ENCODE measurements at regions not wholly inside any gene's neighbourhood (a gene's known extent, or its start where the extent isn't known, plus 50 kb on each side); places are given as distances from the start of the nearest gene placed in this dataset.

GRCh38 chr11:115065314-115065713 is 387.0 kb downstream of the NXPE2 start:
- Mint-ChIP-seq H3K27me3 (ENCODE audit: low read depth) (no peaks in the 10 kb centered on the region; the same call in 1 of the 2 replicates), H3K9me3 (peaks cover 4% of the 10 kb centered on the region; the same call in 1 of the 2 replicates), H3K36me3 (no peaks in the 10 kb centered on the region), H3K27ac (no peak overlapping the region), H3K4me3 (no peak overlapping the region), H3K4me1 (peaks cover 4% of the 10 kb centered on the region; the same call in 1 of the 2 replicates)
- ATAC-seq, result no peak
- no peak for DNase-seq (ENCODE audit: low spot score)
- POLR2A ChIA-PET, result no interaction called here
- TF ChIP-seq E2F5 (CRISPR knock-in tag; IDR thresholded peaks at IDR 0.05), result no peak
- CTCF ChIA-PET, result no interaction called here

- Mint-ChIP-seq H3K36me3 (no peaks in the 10 kb centered on the region), H3K4me3 (no peak overlapping the region), H3K27ac (no peak overlapping the region), H3K27me3 (ENCODE audit: low read depth) (no peaks in the 10 kb centered on the region; the same call in 1 of the 2 replicates), H3K4me1 (no peaks in the 10 kb centered on the region), H3K9me3 (peaks cover 4% of the 10 kb centered on the region; the same call in 1 of the 2 replicates)
- ATAC-seq (no peak), DNase-seq (ENCODE audit: low spot score) (no peak)
- POLR2A ChIA-PET, result no interaction called here
- CTCF ChIA-PET, result interaction anchor here (0.8 to 1.2 kb wide), 4 partner anchors 150 to 195 kb away, joined by 3 to 6 read pairs (median 3); no protein-coding TSS in a partner anchor
- TF ChIP-seq ARID4B (CRISPR knock-in tag; IDR thresholded peaks at IDR 0.05; ENCODE audit: borderline replicate concordance), result no peak
- no peak for TF ChIP-seq JUN (CRISPR knock-in tag; IDR thresholded peaks at IDR 0.05)
- TF ChIP-seq E2F4 (CRISPR knock-in tag; IDR thresholded peaks at IDR 0.05; ENCODE audit: borderline replicate concordance, low read depth), result no peak
- no peak for TF ChIP-seq STAT6 (CRISPR knock-in tag; conservative IDR thresholded peaks at IDR 0.05; ENCODE audit: low read depth)
- TF ChIP-seq FOXK1 (CRISPR knock-in tag; IDR thresholded peaks at IDR 0.05), result no peak
- no peak for TF ChIP-seq E2F5 (CRISPR knock-in tag; IDR thresholded peaks at IDR 0.05)
- no peak for TF ChIP-seq GTF2I (CRISPR knock-in tag; conservative IDR thresholded peaks at IDR 0.05)
- no peak for TF ChIP-seq FOXP4 (CRISPR knock-in tag; IDR thresholded peaks at IDR 0.05)
- no peak for TF ChIP-seq TP53 (CRISPR knock-in tag; IDR thresholded peaks at IDR 0.05)
- no peak for TF ChIP-seq OVOL2 (CRISPR knock-in tag; IDR thresholded peaks at IDR 0.05; ENCODE audit: borderline replicate concordance)
- no peak for TF ChIP-seq NR2C2 (CRISPR knock-in tag; IDR thresholded peaks at IDR 0.05)
- TF ChIP-seq HMGA2 (CRISPR knock-in tag; IDR thresholded peaks at IDR 0.05), result no peak
- TF ChIP-seq TCF7 (CRISPR knock-in tag; IDR thresholded peaks at IDR 0.05; ENCODE audit: low read depth), result no peak
- TF ChIP-seq ZNF232 (CRISPR knock-in tag; IDR thresholded peaks at IDR 0.05), result no peak
- no peak for TF ChIP-seq ATF3 (CRISPR knock-in tag; conservative IDR thresholded peaks at IDR 0.05)
- no peak for TF ChIP-seq CTCF (IDR thresholded peaks at IDR 0.05)
Measured at GRCh38 chr11:115065830-115066664, 387.7 kb downstream of the NXPE2 start.

Measured in WTC11 (cell line).